ENCODE measurements at regions not wholly inside any gene's neighbourhood (a gene's known extent, or its start where the extent isn't known, plus 50 kb on each side); places are given as distances from the start of the nearest gene placed in this dataset.
A peak's percentile ranks its signal among the peaks of the same experiment; 100 is the strongest.
"Not testable (repeated sequence)": the region's sequence is repeated elsewhere in the genome, so short reads cannot be mapped to it uniquely, and the experiment has no call there.

- ChIA-PET CTCF (interaction anchor here (1.3 kb wide), 1 partner anchor 25 kb away, joined by 3 read pairs; no protein-coding TSS in a partner anchor), POLR2A (no interaction called here)
- H3K9me3 Mint-ChIP-seq (ENCODE audit: low read depth) = no peaks in the 10 kb centered on the region
- DNase-seq (no peak), ATAC-seq (no peak)
- no peaks in the 10 kb centered on the region for H3K27me3 Mint-ChIP-seq
- intact Hi-C loops (cut with DNase I, micrococcal nuclease) = no loop called here
- H3K27ac Mint-ChIP-seq = no peak overlapping the region
- H3K4me3 Mint-ChIP-seq = no peak overlapping the region
- H3K36me3 Mint-ChIP-seq (ENCODE audit: low read depth) = no peaks in the 10 kb centered on the region
- no peaks in the 10 kb centered on the region for H3K4me1 Mint-ChIP-seq
Measured at GRCh38 chr6:140785926-140786325, 1346.8 kb upstream of the GJE1 start.

- H3K27me3 Mint-ChIP-seq = no peaks in the 10 kb centered on the region
- no peak overlapping the region for H3K4me3 Mint-ChIP-seq
- H3K36me3 Mint-ChIP-seq (ENCODE audit: low read depth) = no peaks in the 10 kb centered on the region
- H3K9me3 Mint-ChIP-seq (ENCODE audit: low read depth) = no peaks in the 10 kb centered on the region
- intact Hi-C loops (cut with DNase I, micrococcal nuclease) = no loop called here
- no peaks in the 10 kb centered on the region for H3K4me1 Mint-ChIP-seq
- H3K27ac Mint-ChIP-seq = no peak overlapping the region
- ATAC-seq (no peak), DNase-seq (no peak)
- CTCF ChIA-PET = no interaction called here
- POLR2A ChIA-PET = no interaction called here
Measured at GRCh38 chr6:140784573-140784972, 1348.2 kb upstream of the GJE1 start.

DNA sequence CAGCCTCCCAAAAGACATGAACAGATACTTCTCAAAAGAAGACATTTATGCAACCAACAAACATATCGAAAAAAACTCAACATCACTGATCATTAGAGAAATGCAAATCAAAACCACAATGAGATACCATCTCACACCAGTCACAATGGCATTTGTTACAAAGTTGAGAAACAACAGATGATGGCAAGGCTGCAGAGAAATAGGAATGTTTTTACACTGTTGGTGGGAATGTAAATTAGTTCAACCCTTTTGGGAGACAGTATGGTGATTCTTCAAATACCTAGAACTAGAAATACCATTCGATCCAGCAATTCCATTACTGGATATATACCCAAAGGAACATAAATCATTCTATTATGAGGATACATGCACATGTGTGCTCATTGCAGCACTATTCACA, 1349.2 kb upstream of the GJE1 start:
- H3K9me3 Mint-ChIP-seq (ENCODE audit: low read depth); H3K36me3 Mint-ChIP-seq (ENCODE audit: low read depth); H3K4me3 Mint-ChIP-seq; H3K4me1 Mint-ChIP-seq; H3K27me3 Mint-ChIP-seq; DNase-seq; CTCF ChIA-PET; ATAC-seq; H3K27ac Mint-ChIP-seq; intact Hi-C loops (cut with DNase I, micrococcal nuclease); POLR2A ChIA-PET: not testable (repeated sequence)

GRCh38 chr6:140782941-140783340, 1349.8 kb upstream of the GJE1 start:
- Mint-ChIP-seq H3K4me1 (no peaks in the 10 kb centered on the region), H3K27ac (no peak overlapping the region), H3K9me3 (ENCODE audit: low read depth) (no peaks in the 10 kb centered on the region), H3K27me3 (no peaks in the 10 kb centered on the region), H3K36me3 (ENCODE audit: low read depth) (no peaks in the 10 kb centered on the region), H3K4me3 (no peak overlapping the region)
- ATAC-seq (no peak), DNase-seq (no peak)
- ChIA-PET CTCF (no interaction called here), POLR2A (no interaction called here)
- intact Hi-C loops (cut with DNase I, micrococcal nuclease) = no loop called here

DNA sequence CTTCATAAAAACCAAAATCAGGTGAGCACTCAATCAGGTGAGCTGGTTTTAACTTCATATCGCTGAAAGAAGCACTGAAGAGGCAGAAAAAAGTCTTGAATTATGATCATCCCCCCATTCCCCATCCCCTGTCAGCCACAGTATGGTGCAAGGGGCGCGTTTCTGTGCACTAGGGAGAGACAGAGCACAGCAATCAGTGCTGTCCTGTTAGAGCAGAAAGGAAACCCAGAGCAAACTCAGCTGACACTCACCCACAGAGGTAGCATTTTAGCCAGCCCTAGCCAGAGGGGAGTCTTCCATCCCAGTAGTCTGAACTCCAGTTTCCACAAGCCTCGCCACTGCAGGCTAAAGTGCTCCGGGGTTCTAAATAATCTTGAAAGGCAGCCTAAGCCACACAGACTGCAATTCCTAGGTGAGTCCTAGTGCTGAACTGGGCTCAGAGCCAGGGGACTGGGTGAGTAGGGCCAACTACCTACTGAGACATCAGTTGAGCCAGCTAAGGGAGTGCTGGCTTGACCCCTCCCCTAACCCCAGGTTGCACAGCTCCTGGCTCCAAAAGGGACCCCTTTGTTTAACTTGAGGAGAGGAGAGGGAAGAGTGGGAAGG, 1352.6 kb upstream of the GJE1 start:
- Mint-ChIP-seq H3K4me1 (no peaks in the 10 kb centered on the region), H3K4me3 (no peak overlapping the region), H3K27ac (no peak overlapping the region), H3K36me3 (ENCODE audit: low read depth) (no peaks in the 10 kb centered on the region), H3K27me3 (peaks cover 5% of the 10 kb centered on the region), H3K9me3 (ENCODE audit: low read depth) (no peaks in the 10 kb centered on the region)
- DNase-seq (no peak), ATAC-seq (no peak)
- ChIA-PET CTCF (interaction anchor here (0.6 kb wide), 1 partner anchor 1243 kb away, joined by 3 read pairs; no protein-coding TSS in a partner anchor), POLR2A (no interaction called here)
- intact Hi-C loops (cut with DNase I, micrococcal nuclease) = no loop called here

DNA sequence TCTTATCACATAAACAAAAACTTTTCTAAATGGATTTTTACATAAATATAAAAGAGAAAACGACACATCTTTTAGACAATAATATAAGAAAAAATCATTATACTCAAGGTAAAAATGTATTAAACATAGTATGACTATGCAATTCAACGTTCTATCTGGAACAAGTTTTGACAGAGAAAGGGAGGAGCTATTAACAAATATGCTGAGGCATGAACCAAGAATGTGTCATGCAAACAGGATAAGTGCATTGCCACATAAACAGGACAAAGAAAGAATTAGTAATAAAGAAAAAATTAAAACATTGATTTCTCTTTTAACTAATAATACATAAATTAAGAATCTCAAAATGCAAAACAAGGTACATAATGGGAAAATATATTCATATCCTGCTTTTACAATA, 1353.4 kb upstream of the GJE1 start:
- Mint-ChIP-seq H3K9me3 (ENCODE audit: low read depth) (no peaks in the 10 kb centered on the region), H3K4me1 (peaks cover 4% of the 10 kb centered on the region), H3K27me3 (peaks cover 9% of the 10 kb centered on the region), H3K36me3 (ENCODE audit: low read depth) (no peaks in the 10 kb centered on the region), H3K27ac (no peak overlapping the region), H3K4me3 (no peak overlapping the region)
- intact Hi-C loops (cut with DNase I, micrococcal nuclease) = no loop called here
- ChIA-PET POLR2A (no interaction called here), CTCF (interaction anchor here (0.6 kb wide), 1 partner anchor 1242 kb away, joined by 3 read pairs; no protein-coding TSS in a partner anchor)
- DNase-seq = no peak
- no peak for ATAC-seq

DNA sequence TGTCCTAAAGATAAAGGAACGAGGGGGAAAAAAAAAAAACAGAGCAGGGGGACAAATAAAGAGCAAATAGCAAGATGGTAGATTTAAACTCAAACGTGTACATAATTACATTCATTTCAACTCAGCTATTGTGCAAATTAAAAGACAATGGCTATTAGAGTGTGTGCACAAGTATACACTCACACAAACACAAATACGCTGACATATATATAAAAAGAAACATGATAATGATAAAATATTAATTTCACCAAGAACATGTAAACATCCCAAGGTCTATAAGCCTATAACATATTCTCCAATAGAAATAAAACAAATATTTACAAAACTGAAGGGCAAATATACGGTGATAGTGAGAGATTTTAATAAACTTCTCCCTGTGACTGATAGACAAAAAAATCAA, 1354.9 kb upstream of the GJE1 start:
- no peak overlapping the region for H3K27ac Mint-ChIP-seq
- intact Hi-C loops (cut with DNase I, micrococcal nuclease) = no loop called here
- H3K36me3 Mint-ChIP-seq (ENCODE audit: low read depth) = no peaks in the 10 kb centered on the region
- DNase-seq = no peak
- no peaks in the 10 kb centered on the region for H3K9me3 Mint-ChIP-seq (ENCODE audit: low read depth)
- POLR2A ChIA-PET = no interaction called here
- peaks cover 9% of the 10 kb centered on the region for H3K4me1 Mint-ChIP-seq
- peaks cover 11% of the 10 kb centered on the region for H3K27me3 Mint-ChIP-seq
- CTCF ChIA-PET = no interaction called here
- no peak for ATAC-seq
- no peak overlapping the region for H3K4me3 Mint-ChIP-seq

DNA sequence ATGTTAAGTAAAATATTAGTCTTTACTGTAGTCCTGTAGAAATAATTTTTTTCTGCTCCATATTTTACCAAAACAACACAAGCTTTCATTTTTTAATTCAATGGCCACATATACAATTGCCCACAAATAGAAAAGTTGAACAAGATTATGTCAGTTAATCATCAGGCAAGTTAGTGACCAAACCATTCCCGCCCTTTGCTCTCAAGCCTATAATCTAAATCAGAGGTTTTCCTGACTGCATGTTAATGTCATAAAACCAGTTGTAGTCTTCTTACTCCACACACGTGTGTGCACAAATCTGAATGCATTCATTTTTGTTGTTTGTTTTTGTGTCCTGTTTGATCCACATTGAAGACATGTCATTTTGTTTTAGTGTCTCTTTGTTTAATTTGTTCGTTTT, 1357.7 kb upstream of the GJE1 start:
- ChIA-PET CTCF (no interaction called here), POLR2A (no interaction called here)
- Mint-ChIP-seq H3K4me3 (no peak overlapping the region), H3K4me1 (peaks cover 9% of the 10 kb centered on the region), H3K36me3 (ENCODE audit: low read depth) (no peaks in the 10 kb centered on the region), H3K9me3 (ENCODE audit: low read depth) (peaks cover 2% of the 10 kb centered on the region), H3K27me3 (peaks cover 21% of the 10 kb centered on the region), H3K27ac (no peak overlapping the region)
- ATAC-seq (no peak), DNase-seq (no peak)
- intact Hi-C loops (cut with DNase I, micrococcal nuclease) = loop anchor here in 1 of 2 experiments (2.0 kb wide), 1 partner anchor 34 kb away; no protein-coding TSS in a partner anchor

DNA sequence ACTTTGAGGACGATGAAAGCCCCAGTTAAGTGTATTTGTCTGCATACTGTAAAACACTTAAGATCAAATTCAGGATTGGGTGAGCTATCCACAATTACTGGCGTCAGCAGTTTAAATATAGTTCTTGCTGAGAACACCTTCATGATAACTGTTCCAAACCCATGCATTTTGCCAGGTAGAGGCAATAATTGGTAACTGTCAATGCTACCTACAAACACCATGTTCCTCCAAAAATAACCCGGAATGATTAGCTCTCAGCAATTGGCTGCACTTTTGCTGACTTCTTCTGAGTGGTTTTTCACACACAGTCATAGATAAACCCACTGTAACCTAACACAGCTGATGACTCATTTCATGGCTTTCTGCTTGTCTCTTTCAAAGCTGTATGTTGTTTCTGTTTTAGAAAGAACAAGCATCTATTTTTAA, 1358.6 kb upstream of the GJE1 start:
- peaks cover 4% of the 10 kb centered on the region for H3K9me3 Mint-ChIP-seq (ENCODE audit: low read depth)
- peaks cover 21% of the 10 kb centered on the region for H3K27me3 Mint-ChIP-seq
- ChIA-PET POLR2A (no interaction called here), CTCF (interaction anchor here (0.8 kb wide), 1 partner anchor 35 kb away, joined by 3 read pairs; no protein-coding TSS in a partner anchor)
- no peak overlapping the region for H3K27ac Mint-ChIP-seq
- DNase-seq (no peak), ATAC-seq (peak; percentile 92)
- H3K4me1 Mint-ChIP-seq = peaks cover 9% of the 10 kb centered on the region
- intact Hi-C loops (cut with DNase I, micrococcal nuclease) = loop anchor here (1.0 to 2.0 kb wide), 2 partner anchors 35 kb away; no protein-coding TSS in a partner anchor
- no peaks in the 10 kb centered on the region for H3K36me3 Mint-ChIP-seq (ENCODE audit: low read depth)
- no peak overlapping the region for H3K4me3 Mint-ChIP-seq

- POLR2A ChIA-PET = no interaction called here
- Mint-ChIP-seq H3K27me3 (peaks cover 22% of the 10 kb centered on the region), H3K27ac (no peak overlapping the region), H3K9me3 (ENCODE audit: low read depth) (peaks cover 4% of the 10 kb centered on the region), H3K4me1 (peaks cover 9% of the 10 kb centered on the region), H3K36me3 (ENCODE audit: low read depth) (no peaks in the 10 kb centered on the region), H3K4me3 (no peak overlapping the region)
- DNase-seq = no peak
- no peak for ATAC-seq
- intact Hi-C loops (cut with DNase I, micrococcal nuclease) = no loop called here
- CTCF ChIA-PET = no interaction called here
Measured at GRCh38 chr6:140773276-140773675, 1359.4 kb upstream of the GJE1 start.

GRCh38 chr6:140772576-140772975, 1360.1 kb upstream of the GJE1 start:
- Mint-ChIP-seq H3K36me3 (ENCODE audit: low read depth) (no peaks in the 10 kb centered on the region), H3K9me3 (ENCODE audit: low read depth) (peaks cover 7% of the 10 kb centered on the region), H3K27ac (no peak overlapping the region), H3K4me3 (no peak overlapping the region), H3K27me3 (peaks cover 23% of the 10 kb centered on the region), H3K4me1 (peaks cover 9% of the 10 kb centered on the region)
- ATAC-seq = no peak
- intact Hi-C loops (cut with DNase I, micrococcal nuclease) = no loop called here
- CTCF ChIA-PET = no interaction called here
- DNase-seq = no peak
- POLR2A ChIA-PET = no interaction called here

GRCh38 chr6:140768133-140768532, 1364.6 kb upstream of the GJE1 start:
- Mint-ChIP-seq H3K4me3 (no peak overlapping the region), H3K9me3 (ENCODE audit: low read depth) (peaks cover 9% of the 10 kb centered on the region), H3K36me3 (ENCODE audit: low read depth) (no peaks in the 10 kb centered on the region), H3K4me1 (no peaks in the 10 kb centered on the region), H3K27ac (no peak overlapping the region), H3K27me3 (peaks cover 17% of the 10 kb centered on the region)
- POLR2A ChIA-PET = no interaction called here
- ATAC-seq = no peak
- no peak for DNase-seq
- intact Hi-C loops (cut with DNase I, micrococcal nuclease) = no loop called here
- CTCF ChIA-PET = no interaction called here

GRCh38 chr6:140766999-140767398, 1365.7 kb upstream of the GJE1 start:
- ATAC-seq = no peak
- Mint-ChIP-seq H3K36me3 (ENCODE audit: low read depth) (no peaks in the 10 kb centered on the region), H3K4me1 (no peaks in the 10 kb centered on the region), H3K27ac (no peak overlapping the region), H3K9me3 (ENCODE audit: low read depth) (peaks cover 9% of the 10 kb centered on the region), H3K4me3 (no peak overlapping the region), H3K27me3 (peaks cover 11% of the 10 kb centered on the region)
- DNase-seq = no peak
- POLR2A ChIA-PET = no interaction called here
- CTCF ChIA-PET = no interaction called here
- intact Hi-C loops (cut with DNase I, micrococcal nuclease) = no loop called here
